HG02571 (cell line): ENCODE measurements at regions not wholly inside any gene's neighbourhood (a gene's known extent, or its start where the extent isn't known, plus 50 kb on each side); places are given as distances from the start of the nearest gene placed in this dataset.
"Not testable (repeated sequence)": the region's sequence is repeated elsewhere in the genome, so short reads cannot be mapped to it uniquely, and the experiment has no call there.

Source experiments
- ATAC-seq: cut with Tn5 transposase; IDR thresholded peaks from one replicate; pipeline ENCODE4 v1.9.1; 2021; ENCODE audit warnings: mild to moderate bottlenecking, moderate library complexity; ENCODE audit not compliant: unreplicated experiment

- no peak for ATAC-seq
Measured at GRCh38 chr7:16933296-16934279, 51.8 kb upstream of the AGR3 start.

- no peak for ATAC-seq
Measured at GRCh38 chr7:16934722-16935340, 53.0 kb upstream of the AGR3 start.

GRCh38 chr7:16935341-16935735 is 53.6 kb upstream of the AGR3 start:
- ATAC-seq, result no peak

- ATAC-seq, result no peak
Measured at GRCh38 chr7:16936626-16937422, 55.0 kb upstream of the AGR3 start.

- no peak for ATAC-seq
Measured at GRCh38 chr7:16939161-16939560, 57.4 kb upstream of the AGR3 start.

GRCh38 chr7:16940776-16941175 is 59.0 kb upstream of the AGR3 start:
- ATAC-seq, result no peak

- no peak for ATAC-seq
Measured at GRCh38 chr7:16942929-16943509, 61.2 kb upstream of the AGR3 start.

- ATAC-seq, result no peak
Measured at GRCh38 chr7:16944936-16945335, 63.2 kb upstream of the AGR3 start.

GRCh38 chr7:16945372-16945771 is 63.6 kb upstream of the AGR3 start:
- ATAC-seq, result no peak

GRCh38 chr7:16948110-16948509 is 66.3 kb upstream of the AGR3 start:
- ATAC-seq, result not testable (repeated sequence)

- no peak for ATAC-seq
Measured at GRCh38 chr7:16951483-16952080, 69.8 kb upstream of the AGR3 start.

GRCh38 chr7:16954321-16954720 is 72.5 kb upstream of the AGR3 start:
- no peak for ATAC-seq

- no peak for ATAC-seq
Measured at GRCh38 chr7:16958724-16959123, 76.9 kb upstream of the AGR3 start.

GRCh38 chr7:16960337-16960965 is 78.7 kb upstream of the AGR3 start:
- no peak for ATAC-seq

GRCh38 chr7:16961641-16962040 is 79.9 kb upstream of the AGR3 start:
- no peak for ATAC-seq

- ATAC-seq, result no peak
Measured at GRCh38 chr7:16963044-16963443, 81.3 kb upstream of the AGR3 start.

- ATAC-seq, result not testable (repeated sequence)
Measured at GRCh38 chr7:16965697-16966096, 83.9 kb upstream of the AGR3 start.

GRCh38 chr7:16967300-16967811 is 85.6 kb upstream of the AGR3 start:
- ATAC-seq, result no peak

- ATAC-seq, result no peak
Measured at GRCh38 chr7:16970732-16971482, 89.1 kb upstream of the AGR3 start.
